ENCODE measurements at regions not wholly inside any gene's neighbourhood (a gene's known extent, or its start where the extent isn't known, plus 50 kb on each side); places are given as distances from the start of the nearest gene placed in this dataset.
"Not testable (repeated sequence)": the region's sequence is repeated elsewhere in the genome, so short reads cannot be mapped to it uniquely, and the experiment has no call there.

DNA sequence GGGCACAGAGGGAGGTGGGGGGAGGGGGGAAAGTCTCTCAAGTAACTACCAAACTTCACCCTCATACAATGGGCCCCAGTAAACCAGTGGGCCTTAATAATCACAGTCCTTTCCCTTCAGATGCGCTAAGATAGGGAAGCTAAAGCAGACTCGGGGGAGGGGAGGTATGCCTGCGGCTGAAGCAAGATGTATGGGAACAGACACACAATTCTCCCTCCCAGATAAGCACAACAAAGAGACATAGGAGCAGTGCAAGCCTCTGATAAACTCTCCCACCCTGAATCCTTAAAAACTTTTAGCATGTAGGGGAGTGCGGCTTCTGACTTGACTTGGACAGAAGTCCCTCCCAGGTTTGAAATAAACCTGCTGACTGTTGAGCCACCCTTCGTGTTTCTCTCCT, 54.7 kb downstream of the PROP1 start:
- not testable (repeated sequence) for H3K27ac ChIP-seq (ENCODE audit: low read depth, low read length); H3K9me3 Mint-ChIP-seq
- 68% methylated on average over 5 of the region's 5 CpGs; no CpG with 5 or more reads in 1 of the 2 experiments for WGBS, 2 experiments (ENCODE audit: insufficient coverage in 1 of 2, insufficient read length in 1 of 2)

DNA sequence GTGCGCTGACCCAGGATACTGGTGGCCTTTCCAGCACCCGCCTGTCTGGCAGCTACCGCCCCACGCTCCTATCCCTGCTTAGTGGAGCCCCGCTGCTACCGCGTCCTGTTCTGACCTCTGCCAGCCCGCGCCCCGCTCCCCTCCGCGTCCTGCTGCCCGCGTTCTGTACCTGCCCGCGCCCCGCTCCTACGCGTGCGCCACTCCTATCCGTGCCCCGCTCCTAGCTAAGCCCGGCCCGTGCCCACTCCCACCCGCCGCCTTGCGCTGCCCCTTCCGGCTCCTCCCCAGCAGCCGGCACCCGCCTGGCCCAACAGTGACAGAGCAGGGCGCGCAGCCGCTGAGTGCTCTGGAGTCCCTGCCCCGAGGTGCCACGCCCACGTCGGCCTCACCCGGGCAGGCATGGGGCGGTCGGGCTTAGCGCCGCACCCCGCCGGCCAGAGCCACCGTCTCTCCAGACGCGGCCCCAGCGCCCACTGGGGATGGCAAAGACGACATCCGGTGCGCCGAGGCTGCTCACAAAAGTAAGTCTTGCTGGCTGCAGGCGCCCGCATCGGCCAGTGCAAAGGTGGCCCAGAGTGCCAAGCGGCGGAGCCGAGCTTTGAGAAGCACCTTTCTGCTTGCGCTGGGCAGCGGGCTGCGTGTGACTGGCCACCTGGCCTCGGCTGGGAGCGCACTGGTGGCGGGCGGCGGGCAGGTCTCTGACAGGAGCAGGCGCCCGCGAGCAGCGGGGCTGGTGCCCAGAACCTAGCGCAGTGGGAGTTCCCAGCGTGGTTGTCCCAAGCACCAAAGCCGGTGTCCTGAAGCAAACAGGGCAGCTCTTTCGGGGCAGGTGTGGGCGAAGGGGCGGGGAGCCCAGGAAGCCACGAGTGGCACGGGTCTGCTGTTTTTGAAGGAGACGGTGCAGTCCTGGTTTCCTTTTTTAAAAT, 56.5 kb downstream of the PROP1 start:
- 0 to 3% methylated on average over 4 to 33 of the region's 79 CpGs for WGBS, 2 experiments (ENCODE audit: insufficient coverage in 1 of 2, insufficient read length in 1 of 2)

More for the DNA sequence above, 54.7 kb downstream of the PROP1 start:
- H3K27me3 Mint-ChIP-seq (ENCODE audit: insufficient read depth) = peaks cover 13% of the 10 kb centered on the region
- not testable (repeated sequence) for H3K36me3 ChIP-seq (ENCODE audit: control insufficient read depth, insufficient read depth, low read length); H3K4me1 ChIP-seq (ENCODE audit: control insufficient read depth, insufficient read depth, low read length); H3K36me3 Mint-ChIP-seq (ENCODE audit: low read depth); H3K4me1 Mint-ChIP-seq; H3K9ac ChIP-seq (ENCODE audit: extremely low read depth, low read length, poor library complexity, severe bottlenecking); H3K4me3 ChIP-seq (ENCODE audit: low read length); H3K4me3 Mint-ChIP-seq; H3K27me3 ChIP-seq (ENCODE audit: control insufficient read depth, insufficient read depth, low read length, poor library complexity, severe bottlenecking); H3K27ac Mint-ChIP-seq; H3K9me3 ChIP-seq (ENCODE audit: control insufficient read depth, low read length)
- peak; percentile 6 for DNase-seq

DNA sequence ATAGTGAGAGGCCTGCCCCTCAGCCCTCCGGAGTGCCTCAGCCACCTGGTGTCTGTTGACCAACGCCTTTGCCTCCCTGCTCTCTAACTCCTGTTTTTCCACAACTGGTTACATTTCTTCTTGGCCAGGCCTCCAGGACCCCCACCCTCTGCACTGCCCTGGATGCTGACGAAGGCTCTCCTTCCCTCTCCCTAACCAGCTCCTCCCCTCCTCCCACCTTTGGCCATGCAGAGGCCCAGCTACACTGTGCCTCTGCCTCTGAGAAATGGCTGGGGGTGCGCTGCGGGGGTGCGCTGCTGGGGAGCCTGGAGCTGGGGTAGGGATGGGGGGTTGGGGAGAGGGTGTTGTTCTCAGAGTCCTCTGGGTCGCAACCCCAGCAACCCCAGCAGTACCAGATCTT, 57.3 kb downstream of the PROP1 start:
- WGBS, 2 experiments (ENCODE audit: insufficient coverage in 1 of 2, insufficient read length in 1 of 2) = 46% methylated on average over 5 of the region's 7 CpGs; no CpG with 5 or more reads in 1 of the 2 experiments
- H3K36me3 ChIP-seq (ENCODE audit: control insufficient read depth, insufficient read depth, low read length); H3K36me3 Mint-ChIP-seq (ENCODE audit: low read depth); H3K4me1 Mint-ChIP-seq; H3K9me3 ChIP-seq (ENCODE audit: control insufficient read depth, low read length); H3K27me3 ChIP-seq (ENCODE audit: control insufficient read depth, insufficient read depth, low read length, poor library complexity, severe bottlenecking); H3K27ac Mint-ChIP-seq; H3K9me3 Mint-ChIP-seq; H3K4me1 ChIP-seq (ENCODE audit: control insufficient read depth, insufficient read depth, low read length); H3K9ac ChIP-seq (ENCODE audit: extremely low read depth, low read length, poor library complexity, severe bottlenecking); H3K27ac ChIP-seq (ENCODE audit: low read depth, low read length); H3K4me3 ChIP-seq (ENCODE audit: low read length): not testable (repeated sequence)
- Mint-ChIP-seq H3K27me3 (ENCODE audit: insufficient read depth) (peaks cover 13% of the 10 kb centered on the region), H3K4me3 (peak overlapping the region; percentile 61)
- peak; percentile 45 for DNase-seq

More for the DNA sequence above, 56.5 kb downstream of the PROP1 start:
- Mint-ChIP-seq H3K27me3 (ENCODE audit: insufficient read depth) (peaks cover 13% of the 10 kb centered on the region), H3K4me3 (peak overlapping the region; percentile 61)
- H3K36me3 ChIP-seq (ENCODE audit: control insufficient read depth, insufficient read depth, low read length); H3K36me3 Mint-ChIP-seq (ENCODE audit: low read depth); H3K27ac ChIP-seq (ENCODE audit: low read depth, low read length); H3K9ac ChIP-seq (ENCODE audit: extremely low read depth, low read length, poor library complexity, severe bottlenecking); H3K27ac Mint-ChIP-seq; H3K4me1 ChIP-seq (ENCODE audit: control insufficient read depth, insufficient read depth, low read length); H3K4me3 ChIP-seq (ENCODE audit: low read length); H3K9me3 ChIP-seq (ENCODE audit: control insufficient read depth, low read length); H3K4me1 Mint-ChIP-seq; H3K9me3 Mint-ChIP-seq; H3K27me3 ChIP-seq (ENCODE audit: control insufficient read depth, insufficient read depth, low read length, poor library complexity, severe bottlenecking): not testable (repeated sequence)
- DNase-seq = peak; percentile 67

DNA sequence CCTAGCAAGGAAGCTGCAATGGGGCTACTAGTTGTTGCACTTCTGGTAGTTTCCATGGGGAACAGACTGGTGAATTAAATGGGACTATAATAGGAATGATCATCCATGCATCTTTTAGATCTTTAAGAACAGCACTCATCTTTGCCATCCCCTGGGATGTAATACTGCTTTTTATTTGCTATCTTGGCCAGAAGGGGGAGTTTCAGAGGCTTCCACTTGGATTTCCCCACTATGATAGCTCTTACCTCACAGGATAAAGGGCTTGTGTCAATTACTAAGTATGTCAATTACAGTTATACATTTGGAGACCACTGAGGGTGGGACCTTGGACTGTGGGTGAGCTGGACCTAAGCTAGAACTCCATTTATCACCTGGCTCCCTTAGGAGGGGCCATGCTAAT, 61.8 kb downstream of the PROP1 start:
- H3K36me3 ChIP-seq (ENCODE audit: control insufficient read depth, insufficient read depth, low read length); H3K4me3 Mint-ChIP-seq; H3K9me3 ChIP-seq (ENCODE audit: control insufficient read depth, low read length); H3K4me1 ChIP-seq (ENCODE audit: control insufficient read depth, insufficient read depth, low read length); H3K9ac ChIP-seq (ENCODE audit: extremely low read depth, low read length, poor library complexity, severe bottlenecking); H3K4me1 Mint-ChIP-seq; H3K36me3 Mint-ChIP-seq (ENCODE audit: low read depth); H3K27ac ChIP-seq (ENCODE audit: low read depth, low read length); H3K4me3 ChIP-seq (ENCODE audit: low read length); H3K9me3 Mint-ChIP-seq; H3K27me3 ChIP-seq (ENCODE audit: control insufficient read depth, insufficient read depth, low read length, poor library complexity, severe bottlenecking); H3K27ac Mint-ChIP-seq; H3K27me3 Mint-ChIP-seq (ENCODE audit: insufficient read depth): not testable (repeated sequence)
- peak; percentile 14 for DNase-seq
- TF ChIP-seq, protein P1, sequence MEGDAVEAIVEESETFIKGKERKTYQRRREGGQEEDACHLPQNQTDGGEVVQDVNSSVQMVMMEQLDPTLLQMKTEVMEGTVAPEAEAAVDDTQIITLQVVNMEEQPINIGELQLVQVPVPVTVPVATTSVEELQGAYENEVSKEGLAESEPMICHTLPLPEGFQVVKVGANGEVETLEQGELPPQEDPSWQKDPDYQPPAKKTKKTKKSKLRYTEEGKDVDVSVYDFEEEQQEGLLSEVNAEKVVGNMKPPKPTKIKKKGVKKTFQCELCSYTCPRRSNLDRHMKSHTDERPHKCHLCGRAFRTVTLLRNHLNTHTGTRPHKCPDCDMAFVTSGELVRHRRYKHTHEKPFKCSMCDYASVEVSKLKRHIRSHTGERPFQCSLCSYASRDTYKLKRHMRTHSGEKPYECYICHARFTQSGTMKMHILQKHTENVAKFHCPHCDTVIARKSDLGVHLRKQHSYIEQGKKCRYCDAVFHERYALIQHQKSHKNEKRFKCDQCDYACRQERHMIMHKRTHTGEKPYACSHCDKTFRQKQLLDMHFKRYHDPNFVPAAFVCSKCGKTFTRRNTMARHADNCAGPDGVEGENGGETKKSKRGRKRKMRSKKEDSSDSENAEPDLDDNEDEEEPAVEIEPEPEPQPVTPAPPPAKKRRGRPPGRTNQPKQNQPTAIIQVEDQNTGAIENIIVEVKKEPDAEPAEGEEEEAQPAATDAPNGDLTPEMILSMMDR (conservative IDR thresholded peaks at IDR 0.05) = peak; percentile 58

DNA sequence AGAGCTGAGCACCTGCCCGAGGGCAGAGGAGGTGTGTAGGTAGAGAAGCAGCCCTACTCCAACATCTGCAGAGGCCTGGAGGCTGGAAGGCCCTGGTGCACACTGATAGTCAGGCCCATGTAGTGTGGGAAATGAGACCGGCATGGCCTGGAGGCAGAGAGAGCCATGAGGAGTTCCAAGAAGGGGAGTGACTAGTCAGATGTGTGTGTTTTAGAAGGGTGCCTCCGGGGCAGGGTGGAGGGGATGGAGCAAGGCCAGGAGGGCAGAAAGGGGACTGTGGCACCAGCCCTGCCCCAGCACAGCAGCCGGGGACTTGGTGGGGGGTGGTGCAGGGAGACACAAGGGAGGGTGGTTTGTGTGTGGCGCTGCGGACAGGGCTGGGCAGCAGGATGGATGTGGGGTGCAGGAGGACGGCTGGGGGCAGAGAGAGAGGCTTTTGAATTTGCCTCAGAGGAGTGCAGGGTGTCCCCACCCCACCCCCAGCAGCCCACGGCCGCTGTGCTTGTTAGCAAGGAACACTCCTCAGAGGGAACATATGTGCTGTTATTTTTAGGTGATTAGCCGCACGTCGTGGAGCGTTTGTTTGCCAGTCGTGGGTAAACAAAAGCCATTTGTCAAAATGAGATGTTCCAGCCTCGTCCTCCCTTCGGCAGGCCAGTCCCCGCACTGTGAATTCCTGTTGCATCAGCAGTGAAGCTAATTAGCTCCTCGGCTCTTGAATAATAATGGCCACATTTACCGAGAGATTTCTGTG, 65.6 kb downstream of the PROP1 start:
- WGBS, 2 experiments (ENCODE audit: insufficient coverage in 1 of 2, insufficient read length in 1 of 2) = 67 to 77% methylated on average over 3 to 15 of the region's 19 CpGs
- not testable (repeated sequence) for H3K27ac Mint-ChIP-seq

DNA sequence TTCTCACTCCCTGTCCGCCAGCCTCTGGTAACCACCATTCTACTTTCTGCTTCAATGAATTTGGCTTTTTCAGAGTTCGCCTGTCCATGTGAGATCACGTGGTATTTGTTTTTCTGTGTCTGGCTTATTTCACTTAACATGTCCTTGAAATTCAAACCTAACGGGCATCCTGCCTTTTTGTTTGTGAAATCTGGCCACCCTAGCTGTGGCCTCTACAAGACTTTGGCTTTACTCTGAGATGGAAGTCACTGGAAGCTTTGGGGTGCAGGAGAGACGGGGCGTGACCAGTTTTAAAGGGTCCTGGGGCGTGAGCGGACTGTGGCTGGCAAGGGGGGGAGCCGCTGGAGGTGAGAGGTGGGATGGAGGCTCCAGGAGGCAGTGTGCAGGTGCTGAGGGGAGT, 66.4 kb downstream of the PROP1 start:
- not testable (repeated sequence) for H3K4me3 ChIP-seq (ENCODE audit: low read length); H3K27ac ChIP-seq (ENCODE audit: low read depth, low read length); H3K27ac Mint-ChIP-seq; H3K4me3 Mint-ChIP-seq; DNase-seq; H3K36me3 Mint-ChIP-seq (ENCODE audit: low read depth); H3K9me3 ChIP-seq (ENCODE audit: control insufficient read depth, low read length); H3K4me1 ChIP-seq (ENCODE audit: control insufficient read depth, insufficient read depth, low read length); H3K27me3 ChIP-seq (ENCODE audit: control insufficient read depth, insufficient read depth, low read length, poor library complexity, severe bottlenecking); H3K27me3 Mint-ChIP-seq (ENCODE audit: insufficient read depth); H3K9me3 Mint-ChIP-seq; H3K4me1 Mint-ChIP-seq; H3K9ac ChIP-seq (ENCODE audit: extremely low read depth, low read length, poor library complexity, severe bottlenecking); H3K36me3 ChIP-seq (ENCODE audit: control insufficient read depth, insufficient read depth, low read length)
- no CpG with 5 or more reads among the region's 9 CpGs for WGBS, 2 experiments (ENCODE audit: insufficient coverage in 1 of 2, insufficient read length in 1 of 2)

More for the DNA sequence above, 65.6 kb downstream of the PROP1 start:
- not testable (repeated sequence) for H3K27me3 ChIP-seq (ENCODE audit: control insufficient read depth, insufficient read depth, low read length, poor library complexity, severe bottlenecking); H3K36me3 ChIP-seq (ENCODE audit: control insufficient read depth, insufficient read depth, low read length); H3K4me3 ChIP-seq (ENCODE audit: low read length); H3K4me3 Mint-ChIP-seq; H3K4me1 Mint-ChIP-seq; H3K9me3 ChIP-seq (ENCODE audit: control insufficient read depth, low read length); H3K27me3 Mint-ChIP-seq (ENCODE audit: insufficient read depth); H3K9ac ChIP-seq (ENCODE audit: extremely low read depth, low read length, poor library complexity, severe bottlenecking); H3K27ac ChIP-seq (ENCODE audit: low read depth, low read length); H3K36me3 Mint-ChIP-seq (ENCODE audit: low read depth); H3K9me3 Mint-ChIP-seq; H3K4me1 ChIP-seq (ENCODE audit: control insufficient read depth, insufficient read depth, low read length)
- DNase-seq = peak; percentile 36
